SW480 (cell line): ENCODE measurements at regions not wholly inside any gene's neighbourhood (a gene's known extent, or its start where the extent isn't known, plus 50 kb on each side); places are given as distances from the start of the nearest gene placed in this dataset.

Source experiments
- DNase-seq: peaks from one replicate; pipeline ENCODE4 v3.0.0-alpha.2; 2016; ENCODE audit warnings: low spot score

- no peak for DNase-seq
Measured at GRCh38 chr17:52389632-52390031, 231.1 kb upstream of the CA10 start.

- DNase-seq = no peak
Measured at GRCh38 chr17:52388941-52389340, 230.4 kb upstream of the CA10 start.

- DNase-seq = no peak
Measured at GRCh38 chr17:52384695-52385094, 226.2 kb upstream of the CA10 start.

- peak; percentile 55 for DNase-seq
Measured at GRCh38 chr17:52383493-52384100, 225.1 kb upstream of the CA10 start.

- DNase-seq = no peak
Measured at GRCh38 chr17:52378860-52379259, 220.3 kb upstream of the CA10 start.

GRCh38 chr17:52376137-52376536, 217.6 kb upstream of the CA10 start:
- DNase-seq = no peak

- no peak for DNase-seq
Measured at GRCh38 chr17:52368886-52369285, 210.4 kb upstream of the CA10 start.

- DNase-seq = no peak
Measured at GRCh38 chr17:52357854-52358253, 199.3 kb upstream of the CA10 start.

GRCh38 chr17:52336796-52337195, 178.3 kb upstream of the CA10 start:
- no peak for DNase-seq

- no peak for DNase-seq
Measured at GRCh38 chr17:52306314-52306713, 147.8 kb upstream of the CA10 start.

GRCh38 chr17:52298881-52299280, 140.4 kb upstream of the CA10 start:
- DNase-seq = no peak

GRCh38 chr17:52297230-52298010, 138.9 kb upstream of the CA10 start:
- peak; percentile 24 for DNase-seq

- DNase-seq = no peak
Measured at GRCh38 chr17:52294301-52294700, 135.8 kb upstream of the CA10 start.

GRCh38 chr17:52287611-52288010, 129.1 kb upstream of the CA10 start:
- DNase-seq = no peak

GRCh38 chr17:52283872-52284271, 125.4 kb upstream of the CA10 start:
- no peak for DNase-seq

GRCh38 chr17:52276381-52277008, 118.0 kb upstream of the CA10 start:
- DNase-seq = no peak

GRCh38 chr17:52271781-52272180, 113.3 kb upstream of the CA10 start:
- DNase-seq = no peak

GRCh38 chr17:52255347-52255746, 96.8 kb upstream of the CA10 start:
- no peak for DNase-seq

- no peak for DNase-seq
Measured at GRCh38 chr17:52244689-52245088, 86.2 kb upstream of the CA10 start.

GRCh38 chr17:52242268-52242667, 83.8 kb upstream of the CA10 start:
- no peak for DNase-seq

- DNase-seq = no peak
Measured at GRCh38 chr17:52237151-52237550, 78.6 kb upstream of the CA10 start.

GRCh38 chr17:52235516-52235915, 77.0 kb upstream of the CA10 start:
- DNase-seq = no peak

GRCh38 chr17:52233632-52234031, 75.1 kb upstream of the CA10 start:
- no peak for DNase-seq
